ENCODE measurements at regions not wholly inside any gene's neighbourhood (a gene's known extent, or its start where the extent isn't known, plus 50 kb on each side); places are given as distances from the start of the nearest gene placed in this dataset.

- Histone ChIP-seq H3K9ac (ENCODE audit: low read depth in 1 of 2, low read length in 2 of 2) (no peak overlapping the region), H3K4me3 (ENCODE audit: low read depth in 1 of 2, low read length in 2 of 2) (no peak overlapping the region), H3K9me3 (ENCODE audit: control insufficient read depth in 1 of 2, low read length in 2 of 2) (no peaks in the 10 kb centered on the region), H3K36me3 (ENCODE audit: control insufficient read depth in 1 of 2, insufficient read depth in 2 of 2, low read length in 2 of 2) (no peaks in the 10 kb centered on the region), H3K4me1 (ENCODE audit: control insufficient read depth in 1 of 2, insufficient read depth in 2 of 2, low read length in 2 of 2) (no peaks in the 10 kb centered on the region), H3K27ac (ENCODE audit: low read depth, low read length) (no peak overlapping the region), H3K27me3 (ENCODE audit: control insufficient read depth in 1 of 2, insufficient read depth in 2 of 2, low read length in 2 of 2) (no peaks in the 10 kb centered on the region)
Measured at GRCh38 chr11:34758262-34758661, 137.4 kb downstream of the EHF start.

GRCh38 chr11:34757026-34757451 is 136.1 kb downstream of the EHF start:
- no peak overlapping the region for H3K27ac ChIP-seq (ENCODE audit: low read depth, low read length)
- no peak overlapping the region for H3K9ac ChIP-seq (ENCODE audit: low read depth in 1 of 2, low read length in 2 of 2)
- no peaks in the 10 kb centered on the region for H3K9me3 ChIP-seq (ENCODE audit: control insufficient read depth in 1 of 2, low read length in 2 of 2)
- H3K4me1 ChIP-seq (ENCODE audit: control insufficient read depth in 1 of 2, insufficient read depth in 2 of 2, low read length in 2 of 2) = no peaks in the 10 kb centered on the region
- no peak overlapping the region for H3K4me3 ChIP-seq (ENCODE audit: low read depth in 1 of 2, low read length in 2 of 2)
- no peaks in the 10 kb centered on the region for H3K36me3 ChIP-seq (ENCODE audit: control insufficient read depth in 1 of 2, insufficient read depth in 2 of 2, low read length in 2 of 2)
- no peaks in the 10 kb centered on the region for H3K27me3 ChIP-seq (ENCODE audit: control insufficient read depth in 1 of 2, insufficient read depth in 2 of 2, low read length in 2 of 2)

GRCh38 chr11:34756591-34756990 is 135.7 kb downstream of the EHF start:
- Histone ChIP-seq H3K4me1 (ENCODE audit: control insufficient read depth in 1 of 2, insufficient read depth in 2 of 2, low read length in 2 of 2) (no peaks in the 10 kb centered on the region), H3K4me3 (ENCODE audit: low read depth in 1 of 2, low read length in 2 of 2) (no peak overlapping the region), H3K36me3 (ENCODE audit: control insufficient read depth in 1 of 2, insufficient read depth in 2 of 2, low read length in 2 of 2) (no peaks in the 10 kb centered on the region)

GRCh38 chr11:34755671-34756070 is 134.8 kb downstream of the EHF start:
- Histone ChIP-seq H3K9ac (ENCODE audit: low read depth in 1 of 2, low read length in 2 of 2) (no peak overlapping the region), H3K27me3 (ENCODE audit: control insufficient read depth in 1 of 2, insufficient read depth in 2 of 2, low read length in 2 of 2) (no peaks in the 10 kb centered on the region), H3K36me3 (ENCODE audit: control insufficient read depth in 1 of 2, insufficient read depth in 2 of 2, low read length in 2 of 2) (no peaks in the 10 kb centered on the region), H3K4me3 (ENCODE audit: low read depth in 1 of 2, low read length in 2 of 2) (no peak overlapping the region), H3K27ac (ENCODE audit: low read depth, low read length) (no peak overlapping the region), H3K4me1 (ENCODE audit: control insufficient read depth in 1 of 2, insufficient read depth in 2 of 2, low read length in 2 of 2) (no peaks in the 10 kb centered on the region), H3K9me3 (ENCODE audit: control insufficient read depth in 1 of 2, low read length in 2 of 2) (no peaks in the 10 kb centered on the region)

More at GRCh38 chr11:34756591-34756990, 135.7 kb downstream of the EHF start:
- H3K9me3 ChIP-seq (ENCODE audit: control insufficient read depth in 1 of 2, low read length in 2 of 2) = no peaks in the 10 kb centered on the region
- H3K27me3 ChIP-seq (ENCODE audit: control insufficient read depth in 1 of 2, insufficient read depth in 2 of 2, low read length in 2 of 2) = no peaks in the 10 kb centered on the region
- H3K27ac ChIP-seq (ENCODE audit: low read depth, low read length) = no peak overlapping the region
- H3K9ac ChIP-seq (ENCODE audit: low read depth in 1 of 2, low read length in 2 of 2) = no peak overlapping the region

- no peak overlapping the region for H3K27ac ChIP-seq (ENCODE audit: low read depth, low read length)
- H3K4me3 ChIP-seq (ENCODE audit: low read depth in 1 of 2, low read length in 2 of 2) = no peak overlapping the region
Measured at GRCh38 chr11:34754171-34754823, 133.4 kb downstream of the EHF start.

GRCh38 chr11:34750692-34751405 is 130.0 kb downstream of the EHF start:
- H3K4me1 ChIP-seq (ENCODE audit: control insufficient read depth in 1 of 2, insufficient read depth in 2 of 2, low read length in 2 of 2) = peaks cover 0 to 3% of the 10 kb centered on the region in 2 donors
- no peaks in the 10 kb centered on the region for H3K9me3 ChIP-seq (ENCODE audit: control insufficient read depth in 1 of 2, low read length in 2 of 2)
- no peak overlapping the region for H3K27ac ChIP-seq (ENCODE audit: low read depth, low read length)
- no peaks in the 10 kb centered on the region for H3K36me3 ChIP-seq (ENCODE audit: control insufficient read depth in 1 of 2, insufficient read depth in 2 of 2, low read length in 2 of 2)
- no peak overlapping the region for H3K4me3 ChIP-seq (ENCODE audit: low read depth in 1 of 2, low read length in 2 of 2)
- no peak overlapping the region for H3K9ac ChIP-seq (ENCODE audit: low read depth in 1 of 2, low read length in 2 of 2)
- no peaks in the 10 kb centered on the region for H3K27me3 ChIP-seq (ENCODE audit: control insufficient read depth in 1 of 2, insufficient read depth in 2 of 2, low read length in 2 of 2)

More at GRCh38 chr11:34754171-34754823, 133.4 kb downstream of the EHF start:
- Histone ChIP-seq H3K27me3 (ENCODE audit: control insufficient read depth in 1 of 2, insufficient read depth in 2 of 2, low read length in 2 of 2) (no peaks in the 10 kb centered on the region), H3K4me1 (ENCODE audit: control insufficient read depth in 1 of 2, insufficient read depth in 2 of 2, low read length in 2 of 2) (no peaks in the 10 kb centered on the region), H3K9me3 (ENCODE audit: control insufficient read depth in 1 of 2, low read length in 2 of 2) (no peaks in the 10 kb centered on the region), H3K9ac (ENCODE audit: low read depth in 1 of 2, low read length in 2 of 2) (no peak overlapping the region), H3K36me3 (ENCODE audit: control insufficient read depth in 1 of 2, insufficient read depth in 2 of 2, low read length in 2 of 2) (no peaks in the 10 kb centered on the region)

- Histone ChIP-seq H3K9ac (ENCODE audit: low read depth in 1 of 2, low read length in 2 of 2) (no peak overlapping the region), H3K4me3 (ENCODE audit: low read depth in 1 of 2, low read length in 2 of 2) (no peak overlapping the region), H3K4me1 (ENCODE audit: control insufficient read depth in 1 of 2, insufficient read depth in 2 of 2, low read length in 2 of 2) (peaks cover 0 to 3% of the 10 kb centered on the region in 2 donors), H3K9me3 (ENCODE audit: control insufficient read depth in 1 of 2, low read length in 2 of 2) (no peaks in the 10 kb centered on the region), H3K36me3 (ENCODE audit: control insufficient read depth in 1 of 2, insufficient read depth in 2 of 2, low read length in 2 of 2) (no peaks in the 10 kb centered on the region), H3K27me3 (ENCODE audit: control insufficient read depth in 1 of 2, insufficient read depth in 2 of 2, low read length in 2 of 2) (no peaks in the 10 kb centered on the region), H3K27ac (ENCODE audit: low read depth, low read length) (no peak overlapping the region)
Measured at GRCh38 chr11:34749666-34750659, 129.1 kb downstream of the EHF start.

GRCh38 chr11:34748036-34748435 is 127.1 kb downstream of the EHF start:
- Histone ChIP-seq H3K9ac (ENCODE audit: low read depth in 1 of 2, low read length in 2 of 2) (no peak overlapping the region), H3K4me3 (ENCODE audit: low read depth in 1 of 2, low read length in 2 of 2) (no peak overlapping the region), H3K27me3 (ENCODE audit: control insufficient read depth in 1 of 2, insufficient read depth in 2 of 2, low read length in 2 of 2) (no peaks in the 10 kb centered on the region), H3K9me3 (ENCODE audit: control insufficient read depth in 1 of 2, low read length in 2 of 2) (no peaks in the 10 kb centered on the region), H3K27ac (ENCODE audit: low read depth, low read length) (no peak overlapping the region), H3K4me1 (ENCODE audit: control insufficient read depth in 1 of 2, insufficient read depth in 2 of 2, low read length in 2 of 2) (peaks cover 0 to 3% of the 10 kb centered on the region in 2 donors), H3K36me3 (ENCODE audit: control insufficient read depth in 1 of 2, insufficient read depth in 2 of 2, low read length in 2 of 2) (no peaks in the 10 kb centered on the region)

- peaks cover 0 to 3% of the 10 kb centered on the region in 2 donors for H3K4me1 ChIP-seq (ENCODE audit: control insufficient read depth in 1 of 2, insufficient read depth in 2 of 2, low read length in 2 of 2)
- H3K36me3 ChIP-seq (ENCODE audit: control insufficient read depth in 1 of 2, insufficient read depth in 2 of 2, low read length in 2 of 2) = no peaks in the 10 kb centered on the region
- no peaks in the 10 kb centered on the region for H3K9me3 ChIP-seq (ENCODE audit: control insufficient read depth in 1 of 2, low read length in 2 of 2)
- no peaks in the 10 kb centered on the region for H3K27me3 ChIP-seq (ENCODE audit: control insufficient read depth in 1 of 2, insufficient read depth in 2 of 2, low read length in 2 of 2)
- no peak overlapping the region for H3K9ac ChIP-seq (ENCODE audit: low read depth in 1 of 2, low read length in 2 of 2)
- H3K27ac ChIP-seq (ENCODE audit: low read depth, low read length) = no peak overlapping the region
- no peak overlapping the region for H3K4me3 ChIP-seq (ENCODE audit: low read depth in 1 of 2, low read length in 2 of 2)
Measured at GRCh38 chr11:34747251-34747650, 126.4 kb downstream of the EHF start.

- Histone ChIP-seq H3K4me3 (ENCODE audit: low read depth in 1 of 2, low read length in 2 of 2) (no peak overlapping the region), H3K9me3 (ENCODE audit: control insufficient read depth in 1 of 2, low read length in 2 of 2) (no peaks in the 10 kb centered on the region), H3K27ac (ENCODE audit: low read depth, low read length) (no peak overlapping the region)
Measured at GRCh38 chr11:34745195-34745594, 124.3 kb downstream of the EHF start.

More at GRCh38 chr11:34745195-34745594, 124.3 kb downstream of the EHF start:
- Histone ChIP-seq H3K9ac (ENCODE audit: low read depth in 1 of 2, low read length in 2 of 2) (no peak overlapping the region), H3K27me3 (ENCODE audit: control insufficient read depth in 1 of 2, insufficient read depth in 2 of 2, low read length in 2 of 2) (no peaks in the 10 kb centered on the region), H3K36me3 (ENCODE audit: control insufficient read depth in 1 of 2, insufficient read depth in 2 of 2, low read length in 2 of 2) (no peaks in the 10 kb centered on the region), H3K4me1 (ENCODE audit: control insufficient read depth in 1 of 2, insufficient read depth in 2 of 2, low read length in 2 of 2) (peaks cover 0 to 3% of the 10 kb centered on the region in 2 donors)
